Gastrocnemius medialis (tissue), 4 donors: ENCODE measurements at regions not wholly inside any gene's neighbourhood (a gene's known extent, or its start where the extent isn't known, plus 50 kb on each side); places are given as distances from the start of the nearest gene placed in this dataset.

Experiments used
- POLR2A ChIP-seq, 2 donors: fragments of 450-650 bp; IDR thresholded peaks; one replicate each; pipeline ENCODE4 v1.6.1; 2017; ENCODE audit warnings: antibody characterized with exemption in 2 of 2, mild to moderate bottlenecking in 2 of 2, moderate library complexity in 2 of 2
- TF ChIP-seq, protein P1 (sequence below), 5 experiments: fragments of 450-650 bp in 3 of 5; fragments of 200-600 bp in 2 of 5; sonication (generic) in 2 of 5; IDR thresholded peaks in 4 of 5; conservative IDR thresholded peaks in 1 of 5; 1 replicate in 4 of 5; 2 replicates in 1 of 5; pipeline ENCODE4 v1.5.1; 2016 to 2019; ENCODE audit warnings: antibody characterized with exemption in 5 of 5, mild to moderate bottlenecking in 3 of 5, moderate library complexity in 3 of 5

DNA sequence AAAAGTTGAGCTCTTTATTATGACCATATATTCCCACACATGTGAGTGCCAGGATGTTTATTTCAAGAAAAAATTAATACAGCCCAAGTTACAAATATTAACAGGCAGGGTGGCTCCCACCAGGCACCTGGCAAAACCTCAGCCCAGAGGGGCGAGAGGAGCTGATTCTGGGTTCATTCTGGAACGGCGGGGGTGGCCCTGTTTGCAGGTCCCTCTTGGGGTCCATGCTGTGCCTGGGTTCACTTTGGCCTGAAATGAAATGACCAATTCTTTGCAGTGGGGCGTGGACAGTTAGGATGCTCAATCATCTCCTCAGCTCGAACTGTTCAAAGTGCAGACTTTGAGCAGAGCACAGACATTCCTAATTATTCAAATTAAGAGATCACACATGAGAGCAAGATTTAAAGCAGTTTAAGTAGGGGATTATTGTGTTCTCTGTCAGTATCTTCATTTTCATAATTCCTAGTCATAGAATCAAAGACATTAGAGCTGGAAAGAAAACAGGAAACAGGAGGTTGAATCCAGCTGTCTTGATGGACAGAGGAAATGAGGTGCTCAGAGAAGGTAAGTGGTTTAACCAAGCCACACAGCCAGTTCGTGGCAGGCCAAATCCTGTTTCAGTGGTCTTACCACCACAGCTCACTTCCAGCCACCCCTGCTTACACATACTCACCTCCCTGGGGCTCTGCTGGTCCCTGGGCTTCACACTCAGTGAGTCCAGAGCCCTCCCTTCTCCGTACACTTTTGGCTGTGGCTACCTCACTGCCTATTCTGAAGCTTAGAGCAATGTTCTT lies 363.9 kb upstream of the TNRC6C start:
- TF ChIP-seq POLR2A (IDR thresholded peaks at IDR 0.05): no peak
- TF ChIP-seq, protein P1, sequence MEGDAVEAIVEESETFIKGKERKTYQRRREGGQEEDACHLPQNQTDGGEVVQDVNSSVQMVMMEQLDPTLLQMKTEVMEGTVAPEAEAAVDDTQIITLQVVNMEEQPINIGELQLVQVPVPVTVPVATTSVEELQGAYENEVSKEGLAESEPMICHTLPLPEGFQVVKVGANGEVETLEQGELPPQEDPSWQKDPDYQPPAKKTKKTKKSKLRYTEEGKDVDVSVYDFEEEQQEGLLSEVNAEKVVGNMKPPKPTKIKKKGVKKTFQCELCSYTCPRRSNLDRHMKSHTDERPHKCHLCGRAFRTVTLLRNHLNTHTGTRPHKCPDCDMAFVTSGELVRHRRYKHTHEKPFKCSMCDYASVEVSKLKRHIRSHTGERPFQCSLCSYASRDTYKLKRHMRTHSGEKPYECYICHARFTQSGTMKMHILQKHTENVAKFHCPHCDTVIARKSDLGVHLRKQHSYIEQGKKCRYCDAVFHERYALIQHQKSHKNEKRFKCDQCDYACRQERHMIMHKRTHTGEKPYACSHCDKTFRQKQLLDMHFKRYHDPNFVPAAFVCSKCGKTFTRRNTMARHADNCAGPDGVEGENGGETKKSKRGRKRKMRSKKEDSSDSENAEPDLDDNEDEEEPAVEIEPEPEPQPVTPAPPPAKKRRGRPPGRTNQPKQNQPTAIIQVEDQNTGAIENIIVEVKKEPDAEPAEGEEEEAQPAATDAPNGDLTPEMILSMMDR (IDR thresholded peaks at IDR 0.05 in 4 of 5, conservative IDR thresholded peaks at IDR 0.05 in 1 of 5): no peak
